GM18873 (cell line): ENCODE measurements at regions not wholly inside any gene's neighbourhood (a gene's known extent, or its start where the extent isn't known, plus 50 kb on each side); places are given as distances from the start of the nearest gene placed in this dataset.
"Not testable (repeated sequence)": the region's sequence is repeated elsewhere in the genome, so short reads cannot be mapped to it uniquely, and the experiment has no call there.

Experiments used
- ATAC-seq: cut with Tn5 transposase; IDR thresholded peaks from one replicate; pipeline ENCODE4 v1.9.1; 2021; ENCODE audit warnings: mild to moderate bottlenecking, moderate library complexity, moderate number of reproducible peaks; ENCODE audit not compliant: unreplicated experiment, low FRiP score

DNA sequence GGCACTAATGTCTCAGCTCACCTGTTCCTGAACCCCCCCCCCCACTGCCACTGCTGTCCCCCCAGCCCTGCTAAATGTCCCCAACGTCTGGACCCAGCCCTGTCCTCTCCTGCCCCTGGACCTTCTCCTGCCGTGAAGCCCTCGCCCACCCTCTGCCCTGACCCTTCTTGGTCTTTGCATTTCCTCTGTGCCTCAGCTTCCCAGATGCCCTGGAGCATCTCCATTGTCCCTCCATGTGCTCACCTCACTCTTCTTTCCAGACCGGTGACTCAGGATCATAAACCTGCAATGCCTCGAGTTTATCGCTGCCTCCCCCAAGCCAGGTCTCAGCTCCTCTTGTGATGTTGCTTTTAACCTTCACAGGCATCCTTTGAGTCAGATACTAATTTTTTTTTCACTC, 416.4 kb downstream of the BRD1 start:
- ATAC-seq: no peak

DNA sequence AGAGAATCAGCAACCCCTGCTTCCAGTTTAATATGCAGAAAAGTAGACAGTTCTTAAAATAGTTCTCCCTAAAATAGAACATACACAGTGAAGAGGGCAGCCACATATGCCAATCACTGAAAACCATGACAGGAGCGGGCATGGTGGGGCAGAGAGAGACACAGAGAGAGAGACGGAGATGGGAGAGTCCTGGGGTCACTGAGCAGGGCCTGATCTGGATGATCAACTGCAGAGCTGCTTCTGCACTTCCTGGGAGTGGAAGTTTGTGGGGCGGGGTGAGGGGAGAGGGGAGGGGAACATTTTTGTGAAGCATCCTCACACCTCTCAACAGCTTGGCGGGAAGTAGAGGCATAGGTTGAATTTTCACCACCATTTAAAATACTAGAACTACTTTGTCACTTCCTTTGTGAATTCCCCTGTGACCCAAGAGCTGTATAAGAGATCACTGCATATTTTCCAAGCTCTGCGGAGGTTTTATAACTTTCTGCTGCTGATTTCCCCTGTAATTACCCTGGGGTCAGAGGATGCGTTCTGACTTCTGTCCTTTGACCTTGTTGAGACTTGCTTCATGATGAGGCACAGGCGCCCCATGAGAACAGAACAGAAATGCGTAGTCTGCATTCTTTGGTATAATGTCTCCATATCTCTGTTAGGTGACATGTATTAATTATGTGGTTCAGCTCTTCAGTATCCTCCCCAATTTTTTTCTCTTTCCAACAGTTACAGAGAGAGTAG, 419.4 kb downstream of the BRD1 start:
- no peak for ATAC-seq

DNA sequence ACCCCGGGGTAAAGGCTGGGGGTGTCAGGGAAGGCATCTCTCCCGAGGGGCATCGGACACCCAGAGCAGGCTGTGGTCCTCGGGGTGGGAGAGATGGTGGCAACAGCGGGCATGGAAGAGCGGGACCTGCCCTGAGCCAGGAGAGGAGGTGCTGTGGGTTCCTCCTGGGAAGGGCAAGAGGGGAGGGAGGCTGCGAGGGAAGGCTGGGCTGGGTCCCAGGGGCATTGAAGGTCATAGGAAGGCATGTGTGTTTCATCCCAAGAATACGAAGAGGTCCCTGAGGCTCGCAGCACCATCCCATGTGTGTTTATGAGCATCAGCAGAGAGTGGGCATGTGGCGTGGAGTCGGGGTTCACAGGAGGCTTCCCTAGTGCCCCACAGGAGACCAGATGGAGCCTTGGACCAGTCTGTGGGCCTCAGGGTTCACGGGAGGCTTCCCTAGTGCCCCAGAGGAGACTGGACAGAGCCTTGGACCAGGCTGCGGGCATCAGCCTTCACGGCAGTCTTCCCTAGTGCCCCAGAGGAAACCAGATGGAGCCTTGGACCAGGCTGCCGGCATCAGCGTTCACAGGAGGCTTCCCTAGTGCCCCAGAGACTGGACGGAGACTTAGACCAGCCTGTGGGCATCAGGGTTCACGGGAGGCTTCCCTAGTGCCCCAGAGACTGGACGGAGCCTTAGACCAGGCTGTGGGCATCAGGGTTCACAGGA, 420.6 kb downstream of the BRD1 start:
- ATAC-seq: no peak

DNA sequence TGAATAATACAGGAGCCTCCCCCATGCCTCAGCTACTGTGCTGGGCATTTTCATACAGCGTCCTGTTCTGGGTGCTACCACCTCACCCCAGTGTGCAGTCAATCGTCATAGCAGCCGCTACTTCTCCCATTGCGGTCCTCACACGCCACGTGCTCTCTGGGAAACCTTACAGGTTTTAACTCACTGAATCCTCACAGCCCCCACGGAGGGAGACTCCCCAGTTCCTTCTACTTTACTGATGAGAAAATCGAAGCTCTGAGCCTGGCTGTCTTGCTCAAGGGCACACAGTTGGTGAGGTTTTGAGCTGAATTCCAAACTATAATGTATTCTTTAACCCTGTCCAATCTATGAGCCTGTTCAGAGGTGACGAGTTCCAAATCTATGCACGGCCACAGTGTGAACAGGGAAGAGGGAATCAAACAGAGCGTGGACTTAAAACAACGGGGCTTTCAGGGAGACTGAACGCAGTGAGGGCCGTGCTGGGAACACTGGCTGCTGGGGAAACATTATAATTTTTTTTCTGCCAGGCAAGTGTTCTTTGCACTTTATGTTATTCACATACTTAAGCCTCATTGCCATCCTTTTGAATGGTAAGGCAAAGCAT, 421.5 kb downstream of the BRD1 start:
- ATAC-seq: no peak

DNA sequence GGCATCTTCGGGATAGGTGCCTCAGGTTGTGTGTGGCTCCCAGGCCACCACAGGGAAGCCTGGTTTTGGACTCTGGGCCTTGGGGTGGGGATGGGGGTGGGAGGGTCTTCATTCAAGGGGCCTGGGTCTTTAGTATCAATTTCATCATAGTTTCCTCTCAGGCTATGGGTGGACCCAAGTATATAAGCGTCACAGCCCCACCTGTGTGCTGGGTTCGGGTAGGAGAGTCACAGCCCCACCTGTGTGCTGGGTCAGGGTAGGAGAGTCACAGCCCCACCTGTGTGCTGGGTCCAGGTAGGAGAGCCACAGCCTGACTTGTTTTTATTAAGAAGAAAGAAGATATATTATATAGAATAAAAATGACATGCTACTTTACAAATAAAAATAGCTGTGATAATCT, 422.1 kb downstream of the BRD1 start:
- no peak for ATAC-seq

DNA sequence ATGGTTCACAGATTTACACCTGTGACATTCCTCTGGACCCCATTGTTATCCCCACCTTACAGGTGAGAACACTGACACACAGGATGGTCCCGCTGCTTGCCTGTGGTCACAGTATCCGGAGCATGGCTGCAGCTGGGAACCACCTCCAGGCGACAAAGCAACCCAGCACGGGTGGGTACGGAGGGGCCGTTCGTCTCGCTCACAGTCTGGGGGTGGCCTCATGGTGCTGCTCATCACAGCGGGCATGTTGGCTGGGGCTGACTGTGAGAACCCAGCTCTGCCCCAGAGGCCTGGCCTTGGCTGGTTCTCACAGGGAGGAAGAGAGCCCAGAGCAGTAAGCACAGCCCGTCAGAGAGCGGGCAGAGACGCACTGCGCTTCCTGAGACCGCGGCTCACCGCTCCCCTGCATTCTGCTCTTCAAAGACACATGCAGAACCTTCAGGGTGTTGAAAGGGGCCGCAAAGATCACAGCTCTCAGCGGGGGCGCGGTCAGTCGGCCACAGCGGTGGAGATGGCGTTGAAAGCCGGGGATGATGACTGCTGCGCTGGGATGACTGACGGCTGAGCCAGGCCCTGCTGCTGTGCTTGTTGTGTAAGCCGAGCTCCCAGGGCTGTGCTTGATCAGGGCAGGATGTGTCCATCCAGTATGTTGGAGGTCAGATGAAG, 423.0 kb downstream of the BRD1 start:
- ATAC-seq: no peak

DNA sequence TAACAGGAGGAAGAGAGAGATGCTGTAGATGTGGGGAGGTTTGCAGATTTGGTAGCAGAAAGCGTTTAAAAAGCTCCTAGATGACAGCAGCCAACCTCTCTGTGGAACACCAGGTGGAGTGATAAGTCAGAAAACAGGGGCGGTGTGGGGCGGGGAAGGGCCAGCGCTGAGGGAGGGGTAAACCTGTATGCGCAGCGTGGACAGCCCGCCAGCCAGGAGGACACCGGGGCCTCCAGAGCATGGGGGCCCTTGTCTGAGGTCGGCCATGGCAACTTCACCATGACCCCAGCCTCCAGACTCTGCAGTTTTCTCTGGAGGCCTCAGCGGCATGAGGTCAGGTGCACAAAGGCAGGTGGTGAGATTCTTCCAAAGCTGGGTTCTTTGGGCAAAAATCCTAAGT, 423.7 kb downstream of the BRD1 start:
- ATAC-seq: no peak

DNA sequence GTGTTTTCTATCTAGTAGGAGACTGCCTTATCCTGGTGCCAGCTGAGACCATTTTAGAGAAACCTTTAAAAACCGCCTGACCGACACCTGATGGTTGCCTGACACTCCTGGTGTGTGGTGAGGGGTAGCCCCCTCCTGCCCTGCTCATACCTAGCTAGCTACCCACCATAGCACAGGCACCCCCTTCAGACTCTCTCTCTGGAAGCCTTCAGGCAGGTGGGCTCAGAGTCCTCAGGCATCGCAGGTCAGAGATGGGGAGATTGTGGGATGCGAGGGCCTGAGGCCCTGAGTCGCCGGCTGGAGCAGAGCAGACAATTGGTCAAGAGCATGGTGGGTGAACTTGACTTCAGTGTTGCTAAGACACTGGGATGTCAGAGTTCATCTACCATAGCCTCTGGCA, 424.6 kb downstream of the BRD1 start:
- ATAC-seq: no peak

DNA sequence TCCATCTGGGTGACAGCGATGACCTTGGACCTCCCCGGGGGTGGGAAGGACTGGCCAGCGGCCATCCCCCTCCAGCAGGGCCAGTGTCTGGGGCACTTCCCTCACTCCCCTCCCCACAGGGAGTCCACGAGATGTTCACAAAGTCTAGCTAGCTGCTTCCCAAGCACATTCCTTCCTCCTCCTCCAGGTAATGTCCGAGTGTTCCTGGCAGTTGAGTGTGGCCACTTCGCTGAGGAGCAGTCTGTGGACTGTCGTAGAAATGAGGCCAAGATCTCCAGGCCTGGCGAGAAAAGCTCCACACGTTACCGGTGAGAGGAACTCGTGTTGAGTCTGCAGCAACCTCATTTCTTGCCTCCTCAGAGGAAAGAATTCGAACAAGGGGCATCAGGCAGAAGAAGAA, 425.5 kb downstream of the BRD1 start:
- no peak for ATAC-seq

DNA sequence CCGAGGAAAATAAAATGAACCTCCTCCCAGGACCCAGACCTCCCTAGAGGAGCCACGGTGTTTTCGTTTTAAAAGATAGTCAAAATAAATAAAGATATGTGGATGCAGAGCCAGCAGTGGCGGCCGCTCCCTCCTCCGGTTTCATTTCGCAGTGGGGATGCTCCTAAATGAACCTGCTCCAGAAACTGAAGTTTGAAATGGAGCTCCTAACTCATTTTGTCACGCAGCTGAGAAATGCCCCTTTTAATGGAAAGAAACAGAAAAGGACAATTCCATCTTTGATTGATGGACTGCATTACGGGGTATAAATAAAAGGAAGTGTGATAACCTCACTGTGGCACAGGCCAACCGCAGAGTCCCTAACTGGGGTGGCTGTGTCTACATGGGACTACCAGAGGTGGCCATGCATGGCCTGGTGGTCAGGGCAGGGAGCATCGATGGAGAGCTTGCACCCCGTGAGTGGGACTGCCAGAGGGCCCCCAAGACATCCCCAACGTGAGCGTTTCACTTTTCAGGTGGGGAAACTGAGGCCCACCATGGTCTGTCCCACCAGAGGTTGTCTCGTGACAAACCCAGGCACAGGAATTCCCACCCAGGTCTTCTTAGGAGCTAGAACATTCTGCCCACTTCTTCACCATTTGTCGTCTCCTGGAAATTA, 426.6 kb downstream of the BRD1 start:
- no peak for ATAC-seq

DNA sequence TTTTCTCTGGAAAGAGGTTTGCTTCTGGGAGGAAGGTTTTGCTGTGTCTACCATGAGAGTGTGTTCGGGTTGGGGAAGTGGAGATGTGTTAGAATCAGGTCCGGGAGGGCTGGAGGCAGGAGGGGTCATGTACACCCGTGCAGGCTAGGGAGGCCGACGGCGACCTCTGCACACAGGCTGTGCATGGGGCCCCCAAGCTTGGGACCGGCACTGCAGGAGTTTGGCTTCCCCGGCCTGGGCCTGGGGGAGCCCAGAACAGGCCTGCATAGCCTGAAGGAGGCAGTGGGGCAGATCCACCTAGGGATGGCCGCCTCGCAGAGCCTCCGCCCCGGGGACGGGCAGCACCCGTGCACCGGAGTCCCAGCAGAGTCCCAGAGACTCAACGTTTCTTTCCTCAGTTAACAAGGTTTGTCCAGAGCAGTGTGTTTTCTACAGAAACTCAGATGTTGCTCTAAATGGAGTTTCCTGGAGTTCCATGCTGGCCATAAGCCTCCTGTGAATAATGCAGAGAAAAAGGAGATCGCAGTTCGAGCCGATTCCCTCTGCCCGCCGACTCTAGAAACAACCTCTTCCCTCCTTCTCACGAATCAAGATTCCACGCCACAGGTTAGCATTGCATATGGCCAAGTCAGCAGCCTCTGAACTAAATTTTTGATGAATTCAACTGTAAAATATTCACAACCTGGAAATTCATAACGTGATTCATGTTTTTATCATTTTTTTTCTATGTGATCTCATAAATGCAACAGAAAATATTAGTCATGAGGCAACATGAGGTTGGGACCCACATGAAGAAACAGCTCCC, 427.3 kb downstream of the BRD1 start:
- ATAC-seq: no peak

DNA sequence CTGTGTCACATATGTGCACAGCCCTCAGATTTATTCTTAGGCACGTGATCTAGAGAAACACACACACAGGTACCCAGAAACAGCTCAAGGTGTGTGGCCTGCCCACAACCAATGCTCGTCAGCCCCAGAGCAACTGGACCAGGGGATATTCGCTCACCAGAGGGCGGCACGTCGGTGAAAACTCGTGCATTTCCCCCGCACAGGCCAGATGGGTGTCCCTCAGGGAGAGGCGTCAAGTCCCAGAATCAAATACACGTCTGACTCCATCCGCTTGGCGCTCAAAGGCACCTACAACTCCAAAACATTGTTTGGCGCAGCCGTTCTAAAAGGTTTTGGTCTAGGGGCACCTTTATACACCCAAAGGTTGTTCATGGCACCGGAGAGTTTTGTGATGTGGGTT, 429.0 kb downstream of the BRD1 start:
- ATAC-seq: no peak

DNA sequence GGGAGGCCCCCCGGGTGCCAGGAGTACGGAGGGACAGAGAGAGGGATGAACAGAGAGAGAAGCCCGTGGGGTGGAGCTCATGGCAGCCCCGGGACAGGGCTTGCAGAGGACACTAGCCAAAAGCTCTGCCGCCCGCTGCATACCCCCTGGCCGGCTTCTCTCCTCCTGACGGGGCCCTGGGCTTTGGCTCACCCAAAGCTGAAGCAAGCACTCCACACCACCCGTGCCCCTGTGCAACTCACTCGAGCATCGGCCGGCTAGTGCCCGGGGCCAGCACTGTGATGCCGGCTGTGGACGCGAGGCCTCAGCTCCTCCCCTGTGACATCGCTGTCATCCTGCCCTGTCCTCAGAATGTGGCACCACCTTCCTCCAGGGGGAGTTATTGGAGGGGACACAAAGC, 429.6 kb downstream of the BRD1 start:
- no peak for ATAC-seq

DNA sequence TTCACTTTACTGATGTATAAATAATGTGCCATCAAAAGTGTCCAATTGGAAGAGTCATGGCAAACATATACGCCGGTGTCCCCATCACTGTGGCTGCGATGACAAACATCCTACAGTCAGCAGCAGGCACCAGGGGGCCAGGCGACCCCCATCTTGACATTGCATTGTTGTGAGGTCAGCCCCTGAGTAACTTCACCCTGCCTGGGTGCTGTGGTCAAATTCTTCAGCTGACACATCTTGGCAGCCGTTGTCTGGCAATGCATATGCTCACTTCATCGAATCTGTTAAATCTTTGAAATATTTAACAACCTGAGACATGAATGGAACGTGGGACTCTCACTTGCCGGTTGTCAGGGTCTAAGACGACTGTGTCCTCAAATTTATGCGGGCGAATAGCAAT, 430.9 kb downstream of the BRD1 start:
- no peak for ATAC-seq

DNA sequence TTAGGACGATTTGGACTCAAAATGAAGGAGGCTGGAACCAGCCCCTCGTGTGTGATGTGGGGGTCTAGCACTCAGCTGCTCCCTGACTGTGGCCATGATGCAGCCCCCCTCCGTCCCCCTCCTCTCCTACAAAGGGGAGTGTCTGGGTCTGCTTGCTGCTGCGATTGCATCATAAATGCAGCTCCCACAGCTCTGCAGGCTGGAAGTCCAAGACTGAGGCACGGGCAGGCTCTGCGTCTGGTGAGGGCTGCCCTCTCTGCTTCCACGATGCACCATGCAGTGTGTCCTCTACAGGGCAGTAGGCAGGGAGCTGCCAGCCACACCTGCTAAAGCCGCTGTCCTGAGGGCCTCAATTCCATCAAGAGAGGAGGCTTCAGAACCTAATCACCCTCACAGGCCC, 432.1 kb downstream of the BRD1 start:
- ATAC-seq: no peak

DNA sequence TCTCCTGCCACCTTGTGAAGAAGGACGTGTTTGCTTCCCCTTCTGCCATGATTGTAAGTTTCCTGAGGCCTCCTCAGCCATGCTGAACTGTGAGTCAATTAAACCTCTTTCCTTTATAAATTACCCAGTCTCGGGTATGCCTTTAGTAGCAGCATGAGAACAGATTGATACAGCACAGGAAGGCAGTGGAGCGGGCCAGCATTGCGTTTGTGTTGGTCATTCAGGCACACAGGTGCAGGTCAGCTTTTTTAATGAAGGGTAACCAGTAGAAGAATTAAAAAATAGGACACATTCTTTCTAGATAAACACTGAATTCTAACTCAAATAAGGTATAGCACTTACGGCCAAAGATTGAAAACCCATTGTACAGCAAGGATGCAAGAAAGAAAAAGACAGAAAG, 432.6 kb downstream of the BRD1 start:
- not testable (repeated sequence) for ATAC-seq

DNA sequence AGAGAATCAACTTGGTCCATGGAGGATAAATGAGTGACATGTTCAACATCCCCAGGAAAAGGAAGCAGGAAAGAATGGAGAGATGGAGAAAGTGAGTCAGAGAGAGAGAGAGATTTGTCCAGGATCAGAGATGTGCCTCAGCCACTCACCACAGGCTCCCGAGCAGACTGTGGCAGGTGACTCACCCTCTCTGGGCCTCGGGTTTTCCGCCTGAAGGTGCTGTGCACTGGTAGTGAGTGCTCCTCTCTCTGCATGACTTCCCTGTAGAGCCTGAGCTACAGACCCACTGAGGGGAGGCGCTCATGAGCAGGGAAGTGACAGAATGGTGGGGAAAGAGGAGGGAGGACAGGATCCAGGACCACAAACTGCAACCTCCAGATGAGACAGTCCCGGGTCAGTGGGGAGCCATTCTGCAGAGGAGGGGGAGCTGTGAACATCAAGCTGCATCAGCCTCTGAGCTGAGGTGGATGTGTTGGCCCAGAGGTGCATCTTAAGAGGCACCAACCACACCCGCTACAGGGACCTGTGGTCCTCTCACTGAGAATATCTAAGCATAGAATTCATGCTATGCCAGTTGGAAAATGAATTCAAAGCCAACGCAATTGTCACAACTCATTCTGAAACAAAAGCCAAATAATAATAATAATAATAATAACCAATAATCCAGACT, 433.4 kb downstream of the BRD1 start:
- ATAC-seq: no peak

DNA sequence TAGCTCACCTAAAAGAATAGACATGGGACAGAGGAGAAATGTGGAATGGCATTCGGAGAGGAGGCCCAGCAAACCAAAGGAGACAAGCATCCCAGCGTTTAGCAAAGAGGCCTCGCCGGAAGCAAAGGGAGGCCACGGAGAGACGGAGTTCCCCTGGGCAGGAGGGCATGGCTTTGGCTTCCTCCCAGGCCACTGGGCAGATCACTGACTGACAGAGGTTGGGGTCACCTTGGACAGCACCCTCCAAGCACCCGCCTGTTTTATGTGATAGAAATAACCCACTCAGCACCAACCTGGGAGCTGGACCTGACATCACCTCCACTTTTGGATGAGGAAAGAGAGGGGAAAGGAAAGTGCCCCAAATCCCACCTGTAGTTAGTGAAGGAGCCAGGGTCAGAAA, 434.1 kb downstream of the BRD1 start:
- no peak for ATAC-seq

DNA sequence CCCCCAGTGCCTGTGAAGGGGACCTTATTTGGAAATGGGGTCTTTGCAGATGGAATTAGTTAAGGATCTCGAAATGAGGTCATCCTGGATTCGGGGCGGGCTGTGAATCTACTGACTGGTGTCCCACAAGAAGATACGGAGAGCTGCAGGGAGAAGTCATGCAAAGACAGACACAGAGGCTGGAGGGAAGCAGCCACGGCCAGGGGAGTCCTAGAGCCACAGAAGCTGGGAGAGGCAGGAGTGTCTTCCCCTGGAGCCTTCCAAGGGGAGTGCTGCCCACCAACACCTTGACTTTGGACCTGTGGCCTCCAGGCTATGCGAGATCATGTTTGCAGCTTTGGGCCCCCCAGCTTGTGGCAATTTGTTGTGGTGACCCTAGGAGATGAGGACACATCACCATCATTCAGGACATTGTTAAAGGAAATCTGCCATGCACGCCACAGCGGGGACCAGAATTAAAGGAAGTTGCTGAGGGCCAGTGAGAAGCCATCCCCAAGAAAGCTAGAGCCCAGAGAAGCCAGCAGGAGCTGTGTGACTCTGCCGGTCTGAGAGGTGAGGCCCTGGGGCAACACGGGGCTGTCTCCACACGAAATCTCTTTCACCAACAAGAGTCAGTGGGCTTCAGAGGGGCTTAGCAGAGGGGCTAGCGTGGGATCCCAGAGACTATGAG, 434.7 kb downstream of the BRD1 start:
- no peak for ATAC-seq
